HG03060 (cell line): ENCODE measurements at regions not wholly inside any gene's neighbourhood (a gene's known extent, or its start where the extent isn't known, plus 50 kb on each side); places are given as distances from the start of the nearest gene placed in this dataset.

Experiments used
- ATAC-seq: cut with Tn5 transposase; IDR thresholded peaks from one replicate; pipeline ENCODE4 v1.9.1; 2021; ENCODE audit warnings: low read depth, moderate number of reproducible peaks; ENCODE audit not compliant: unreplicated experiment

GRCh38 chr2:150735894-150736498 is 248.5 kb upstream of the RND3 start:
- ATAC-seq = no peak

- ATAC-seq = no peak
These were observed 245.7 kb upstream of the RND3 start for GRCh38 chr2:150733051-150733618.

- ATAC-seq = no peak
These were observed 245.0 kb upstream of the RND3 start for GRCh38 chr2:150732491-150732890.

- no peak for ATAC-seq
These were observed 244.6 kb upstream of the RND3 start for GRCh38 chr2:150732064-150732463.

GRCh38 chr2:150729495-150729955 is 242.1 kb upstream of the RND3 start:
- ATAC-seq = peak; percentile 83

- ATAC-seq = no peak
These were observed 230.8 kb upstream of the RND3 start for GRCh38 chr2:150718280-150718679.

GRCh38 chr2:150716186-150716585 is 228.7 kb upstream of the RND3 start:
- ATAC-seq = no peak

GRCh38 chr2:150715501-150715900 is 228.0 kb upstream of the RND3 start:
- ATAC-seq = no peak

- ATAC-seq = no peak
These were observed 223.4 kb upstream of the RND3 start for GRCh38 chr2:150710916-150711315.

- no peak for ATAC-seq
These were observed 222.6 kb upstream of the RND3 start for GRCh38 chr2:150710041-150710440.

- ATAC-seq = no peak
These were observed 219.1 kb upstream of the RND3 start for GRCh38 chr2:150706561-150706960.

GRCh38 chr2:150705767-150706166 is 218.3 kb upstream of the RND3 start:
- no peak for ATAC-seq

- ATAC-seq = no peak
These were observed 217.9 kb upstream of the RND3 start for GRCh38 chr2:150705357-150705756.

GRCh38 chr2:150702791-150703190 is 215.3 kb upstream of the RND3 start:
- ATAC-seq = no peak

- ATAC-seq = no peak
These were observed 213.5 kb upstream of the RND3 start for GRCh38 chr2:150700666-150701580.

- ATAC-seq = no peak
These were observed 211.8 kb upstream of the RND3 start for GRCh38 chr2:150699218-150699617.

GRCh38 chr2:150698016-150698661 is 210.7 kb upstream of the RND3 start:
- ATAC-seq = no peak

GRCh38 chr2:150697596-150697995 is 210.1 kb upstream of the RND3 start:
- ATAC-seq = no peak

- no peak for ATAC-seq
These were observed 208.1 kb upstream of the RND3 start for GRCh38 chr2:150695451-150696135.

GRCh38 chr2:150693556-150693955 is 206.1 kb upstream of the RND3 start:
- ATAC-seq = no peak
